Calu3 (cell line): ENCODE measurements at regions not wholly inside any gene's neighbourhood (a gene's known extent, or its start where the extent isn't known, plus 50 kb on each side); places are given as distances from the start of the nearest gene placed in this dataset.

Experiments
- BruUV-seq: library from RNA; stranded (reverse); fragments of 400-500 nt; replicated peaks from 2 replicates; lab custom pipeline; 2021; lab: Mats Ljungman, UMichigan
- CTCF ChIA-PET: fragments of 300-600 bp; sonication (Branson Sonifier 250); formaldehyde crosslinking; loops from one replicate; lab custom pipeline; 2022; ENCODE audit warnings: antibody characterized with exemption; lab: Charles Lee
- DNase-seq: peaks from one replicate; pipeline ENCODE4 v3.0.0; 2022
- H3K27ac Mint-ChIP-seq: one replicate; pipeline ENCODE4 v1.8.0; 2022; ENCODE audit warnings: mixed read lengths; ENCODE audit not compliant: unreplicated experiment
- H3K27me3 Mint-ChIP-seq: one replicate; pipeline ENCODE4 v1.8.0; 2022; ENCODE audit warnings: mixed read lengths; ENCODE audit not compliant: unreplicated experiment
- H3K36me3 Mint-ChIP-seq: one replicate; pipeline ENCODE4 v1.8.0; 2022; ENCODE audit warnings: mild to moderate bottlenecking, moderate library complexity, mixed read lengths; ENCODE audit not compliant: insufficient read depth, unreplicated experiment
- H3K4me1 Mint-ChIP-seq: one replicate; pipeline ENCODE4 v1.8.0; 2022; ENCODE audit warnings: mild to moderate bottlenecking, low read depth, mixed read lengths; ENCODE audit not compliant: unreplicated experiment
- H3K4me3 Mint-ChIP-seq: one replicate; pipeline ENCODE4 v1.8.0; 2022; ENCODE audit warnings: mild to moderate bottlenecking, low read depth, moderate library complexity, mixed read lengths; ENCODE audit not compliant: unreplicated experiment
- H3K9me3 Mint-ChIP-seq: one replicate; pipeline ENCODE4 v1.8.0; 2022; ENCODE audit warnings: low read depth, mixed read lengths; ENCODE audit not compliant: unreplicated experiment
- intact Hi-C: fragments of 100-400 bp; cut with micrococcal nuclease; formaldehyde crosslinking; loops from one replicate; pipeline ENCODE4 v1.10.0; 2022; ENCODE audit not compliant: unreplicated experiment
- TF ChIP-seq, protein P1 (sequence below): fragments of 200-600 bp; IDR thresholded peaks from one replicate; pipeline ENCODE4 v1.8.0; 2022; ENCODE audit warnings: antibody characterized with exemption; ENCODE audit not compliant: unreplicated experiment

- Mint-ChIP-seq H3K4me3 (no peak overlapping the region), H3K27ac (no peak overlapping the region), H3K36me3 (no peaks in the 10 kb centered on the region), H3K4me1 (peaks cover 9% of the 10 kb centered on the region), H3K9me3 (peaks cover 2% of the 10 kb centered on the region), H3K27me3 (no peaks in the 10 kb centered on the region)
- intact Hi-C loops = no loop called here
- no peak for DNase-seq
- CTCF ChIA-PET = no interaction called here
- TF ChIP-seq, protein P1, sequence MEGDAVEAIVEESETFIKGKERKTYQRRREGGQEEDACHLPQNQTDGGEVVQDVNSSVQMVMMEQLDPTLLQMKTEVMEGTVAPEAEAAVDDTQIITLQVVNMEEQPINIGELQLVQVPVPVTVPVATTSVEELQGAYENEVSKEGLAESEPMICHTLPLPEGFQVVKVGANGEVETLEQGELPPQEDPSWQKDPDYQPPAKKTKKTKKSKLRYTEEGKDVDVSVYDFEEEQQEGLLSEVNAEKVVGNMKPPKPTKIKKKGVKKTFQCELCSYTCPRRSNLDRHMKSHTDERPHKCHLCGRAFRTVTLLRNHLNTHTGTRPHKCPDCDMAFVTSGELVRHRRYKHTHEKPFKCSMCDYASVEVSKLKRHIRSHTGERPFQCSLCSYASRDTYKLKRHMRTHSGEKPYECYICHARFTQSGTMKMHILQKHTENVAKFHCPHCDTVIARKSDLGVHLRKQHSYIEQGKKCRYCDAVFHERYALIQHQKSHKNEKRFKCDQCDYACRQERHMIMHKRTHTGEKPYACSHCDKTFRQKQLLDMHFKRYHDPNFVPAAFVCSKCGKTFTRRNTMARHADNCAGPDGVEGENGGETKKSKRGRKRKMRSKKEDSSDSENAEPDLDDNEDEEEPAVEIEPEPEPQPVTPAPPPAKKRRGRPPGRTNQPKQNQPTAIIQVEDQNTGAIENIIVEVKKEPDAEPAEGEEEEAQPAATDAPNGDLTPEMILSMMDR = no peak
- no TSS peak for BruUV-seq
Observed at GRCh38 chr20:58099956-58100730, 128.3 kb downstream of the ANKRD60 start.

GRCh38 chr20:58099291-58099935 lies 129.0 kb downstream of the ANKRD60 start:
- intact Hi-C loops = no loop called here
- CTCF ChIA-PET = no interaction called here
- Mint-ChIP-seq H3K9me3 (peaks cover 2% of the 10 kb centered on the region), H3K4me3 (no peak overlapping the region), H3K27me3 (no peaks in the 10 kb centered on the region), H3K36me3 (no peaks in the 10 kb centered on the region), H3K4me1 (peaks cover 9% of the 10 kb centered on the region), H3K27ac (no peak overlapping the region)
- TF ChIP-seq, protein P1 = no peak
- BruUV-seq = no TSS peak
- DNase-seq = no peak

- no TSS peak for BruUV-seq
- peaks cover 2% of the 10 kb centered on the region for H3K9me3 Mint-ChIP-seq
- no peaks in the 10 kb centered on the region for H3K36me3 Mint-ChIP-seq
- TF ChIP-seq, protein P1 = no peak
- no peak overlapping the region for H3K27ac Mint-ChIP-seq
- no peak for DNase-seq
- peaks cover 9% of the 10 kb centered on the region for H3K4me1 Mint-ChIP-seq
- CTCF ChIA-PET = interaction anchor here (1.3 kb wide), 1 partner anchor 31 kb away, joined by 4 read pairs; no protein-coding TSS in a partner anchor
- intact Hi-C loops = no loop called here
- H3K4me3 Mint-ChIP-seq = no peak overlapping the region
- H3K27me3 Mint-ChIP-seq = no peaks in the 10 kb centered on the region
Observed at GRCh38 chr20:58098571-58098970, 129.9 kb downstream of the ANKRD60 start.

DNA sequence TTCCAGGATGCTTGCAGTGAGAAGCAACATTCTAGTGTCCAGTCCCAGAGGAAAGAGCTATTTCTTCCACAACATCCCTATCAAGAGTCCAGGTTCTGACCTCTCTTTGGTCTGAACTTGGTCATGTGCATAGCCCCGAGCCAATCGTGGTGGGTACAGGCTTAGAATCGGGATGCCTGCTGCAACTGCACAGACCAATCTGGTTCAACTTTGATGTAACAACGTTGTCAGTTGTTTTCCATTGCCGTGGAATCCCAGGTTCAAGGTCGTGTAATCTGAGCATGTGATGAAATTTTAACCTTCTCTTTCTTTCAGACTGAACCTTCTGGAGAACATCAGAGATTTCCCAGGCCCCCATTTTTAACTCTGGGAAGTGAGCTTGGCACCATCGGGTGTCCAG lies 130.5 kb downstream of the ANKRD60 start:
- H3K36me3 Mint-ChIP-seq = no peaks in the 10 kb centered on the region
- peaks cover 7% of the 10 kb centered on the region for H3K4me1 Mint-ChIP-seq
- no TSS peak for BruUV-seq
- CTCF ChIA-PET = interaction anchor here (1.3 kb wide), 1 partner anchor 32 kb away, joined by 4 read pairs; no protein-coding TSS in a partner anchor
- intact Hi-C loops = no loop called here
- DNase-seq = no peak
- peaks cover 2% of the 10 kb centered on the region for H3K9me3 Mint-ChIP-seq
- no peak overlapping the region for H3K4me3 Mint-ChIP-seq
- TF ChIP-seq, protein P1 = no peak
- no peaks in the 10 kb centered on the region for H3K27me3 Mint-ChIP-seq
- H3K27ac Mint-ChIP-seq = no peak overlapping the region
